Stomach smooth muscle (tissue), 2 donors: ENCODE measurements at regions not wholly inside any gene's neighbourhood (a gene's known extent, or its start where the extent isn't known, plus 50 kb on each side); places are given as distances from the start of the nearest gene placed in this dataset.
"Not testable (repeated sequence)": the region's sequence is repeated elsewhere in the genome, so short reads cannot be mapped to it uniquely, and the experiment has no call there.

Experiments
- H3K27ac ChIP-seq: one replicate; pipeline ENCODE4 v1.7.0; 2013; ENCODE audit warnings: mild to moderate bottlenecking, low read length, inconsistent platforms
- H3K27me3 ChIP-seq, 2 donors: one replicate each; pipeline ENCODE4 v1.7.0; 2013; ENCODE audit warnings: low read length in 2 of 2; ENCODE audit not compliant: insufficient read depth in 2 of 2, control insufficient read depth in 1 of 2
- H3K36me3 ChIP-seq, 2 donors: one replicate each; pipeline ENCODE4 v1.7.0; 2013; ENCODE audit warnings: low read length in 2 of 2; ENCODE audit not compliant: control insufficient read depth in 2 of 2, insufficient read depth in 2 of 2
- H3K4me1 ChIP-seq: one replicate; pipeline ENCODE4 v1.7.0; 2013; ENCODE audit warnings: low read length; ENCODE audit not compliant: control insufficient read depth, insufficient read depth
- H3K4me3 ChIP-seq, 2 donors: one replicate each; pipeline ENCODE4 v1.7.0; 2013; ENCODE audit warnings: low read length in 2 of 2
- H3K9ac ChIP-seq, 2 donors: one replicate each; pipeline ENCODE4 v1.7.0; 2013; ENCODE audit warnings: low read length in 2 of 2, mild to moderate bottlenecking in 1 of 2
- H3K9me3 ChIP-seq, 2 donors: one replicate each; pipeline ENCODE4 v1.7.0; 2013; ENCODE audit warnings: low read length in 2 of 2; ENCODE audit not compliant: control insufficient read depth in 2 of 2
- donor health status: healthy.
- donor health status: Pancreatic carcinoma.

DNA sequence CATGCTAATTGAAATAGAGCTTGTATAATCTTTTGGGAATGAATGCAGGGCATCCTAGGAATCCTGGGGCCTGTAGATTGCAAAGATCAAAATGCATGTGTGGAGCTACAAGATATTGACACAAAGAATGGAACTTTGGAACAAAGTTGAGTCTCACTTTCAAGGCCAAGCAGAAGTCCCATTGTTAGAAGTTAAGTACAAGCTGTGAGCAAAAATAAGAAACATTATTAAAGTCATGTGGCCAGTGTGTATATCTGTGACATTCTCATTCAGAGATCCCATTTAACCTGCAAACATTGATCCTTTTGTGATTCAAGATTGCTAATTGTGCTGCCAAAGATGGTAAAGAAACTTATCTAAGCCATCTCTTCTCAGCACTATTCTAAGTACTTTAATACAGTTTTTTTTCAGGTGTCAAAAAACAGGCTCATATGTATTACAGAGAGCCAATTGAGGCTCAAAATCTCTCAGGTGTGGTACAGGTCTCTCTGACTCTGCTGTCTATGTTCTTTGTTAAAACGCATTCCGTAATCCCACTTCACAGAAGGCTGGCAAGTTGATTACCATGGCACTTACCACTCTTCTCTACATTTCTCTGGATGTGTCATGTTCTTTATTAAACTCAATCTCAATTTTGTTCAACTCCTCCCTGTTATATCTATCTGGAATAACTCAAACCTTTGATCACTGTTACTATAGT, 704.4 kb upstream of the NEGR1 start:
- Histone ChIP-seq H3K9ac (no peak overlapping the region), H3K9me3 (no peaks in the 10 kb centered on the region), H3K4me3 (no peak overlapping the region), H3K27ac (no peak overlapping the region), H3K27me3 (no peaks in the 10 kb centered on the region), H3K4me1 (no peaks in the 10 kb centered on the region), H3K36me3 (no peaks in the 10 kb centered on the region)

DNA sequence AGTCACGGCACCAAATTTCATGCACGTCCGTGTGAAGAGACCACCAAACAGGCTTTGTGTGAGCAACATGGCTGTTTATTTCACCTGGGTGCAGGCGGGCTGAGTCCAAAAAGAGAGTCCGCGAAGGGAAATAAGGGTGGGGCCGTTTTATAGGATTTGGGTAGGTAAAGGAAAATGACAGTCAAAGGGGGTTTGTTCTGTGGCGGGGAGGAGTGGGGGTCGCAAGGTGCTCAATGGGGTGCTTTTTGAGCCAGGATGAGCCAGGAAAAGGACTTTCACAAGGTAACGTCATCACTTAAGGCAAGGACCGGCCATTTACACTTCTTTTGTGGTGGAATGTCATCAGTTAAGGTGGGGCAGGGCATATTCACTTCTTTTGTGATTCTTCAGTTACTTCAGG, 702.7 kb upstream of the NEGR1 start:
- not testable (repeated sequence) for H3K9ac ChIP-seq, H3K27me3 ChIP-seq, H3K4me1 ChIP-seq, H3K9me3 ChIP-seq, H3K27ac ChIP-seq, H3K4me3 ChIP-seq, H3K36me3 ChIP-seq

DNA sequence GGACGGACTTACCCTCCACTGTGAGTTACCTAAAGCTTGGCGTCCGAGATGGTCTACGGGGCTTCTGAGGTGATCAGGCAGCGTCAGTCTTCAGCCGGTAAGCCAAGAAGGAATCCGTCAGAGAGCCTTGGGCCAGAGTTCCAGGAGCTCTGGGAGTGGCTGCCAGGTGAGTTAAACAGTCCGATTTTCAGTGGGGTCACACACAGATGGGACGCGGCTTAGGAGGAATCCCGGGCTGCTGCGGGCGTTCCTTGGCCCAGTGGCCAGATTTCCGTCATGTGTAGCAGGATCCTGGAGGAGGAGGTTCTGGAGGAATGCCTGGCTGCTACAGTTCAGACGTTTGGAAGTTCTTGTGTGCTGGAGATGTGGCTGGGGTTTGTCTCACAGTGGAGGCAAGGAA, 700.7 kb upstream of the NEGR1 start:
- not testable (repeated sequence) for H3K27ac ChIP-seq, H3K4me1 ChIP-seq, H3K36me3 ChIP-seq, H3K9ac ChIP-seq, H3K4me3 ChIP-seq, H3K9me3 ChIP-seq, H3K27me3 ChIP-seq

DNA sequence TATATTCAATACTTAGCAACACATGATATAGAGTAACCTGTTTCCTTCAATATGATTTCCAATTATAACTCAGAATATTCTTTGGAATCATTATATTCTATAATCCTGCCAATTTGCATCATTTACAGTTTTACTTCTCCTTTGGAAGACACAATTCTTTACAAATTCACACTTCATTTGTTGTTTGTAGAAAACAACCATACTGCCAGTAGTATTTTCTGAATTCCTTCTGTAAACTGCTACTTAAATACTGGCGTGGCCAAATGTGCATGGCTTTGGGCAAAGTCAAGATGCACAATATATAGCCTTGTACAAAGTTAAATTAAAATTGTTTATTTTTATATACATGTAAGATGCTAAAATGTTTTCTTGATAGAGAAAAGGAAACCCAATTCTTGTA, 687.1 kb upstream of the NEGR1 start:
- Histone ChIP-seq H3K9me3 (no peaks in the 10 kb centered on the region), H3K27ac (no peak overlapping the region), H3K4me1 (no peaks in the 10 kb centered on the region), H3K27me3 (no peaks in the 10 kb centered on the region), H3K4me3 (no peak overlapping the region), H3K9ac (no peak overlapping the region), H3K36me3 (no peaks in the 10 kb centered on the region)

DNA sequence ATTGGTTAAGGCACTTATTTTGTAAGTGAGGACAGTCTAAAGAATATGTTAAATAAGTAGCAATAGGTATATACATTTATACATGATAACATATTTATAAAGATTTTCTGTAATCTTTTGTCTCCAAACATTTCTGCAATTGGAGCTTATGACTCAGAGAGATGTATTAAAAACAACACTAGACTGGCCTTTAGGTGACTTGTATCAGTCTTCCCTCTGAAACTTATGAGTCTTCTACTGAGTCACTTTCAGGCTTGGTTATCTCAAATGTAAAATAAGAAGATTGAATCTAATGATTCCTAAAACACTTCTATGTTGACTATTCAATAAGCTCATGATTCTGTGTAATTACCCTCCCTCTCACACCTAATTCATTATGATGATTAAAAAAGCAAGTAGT, 672.6 kb upstream of the NEGR1 start:
- Histone ChIP-seq H3K4me3 (no peak overlapping the region), H3K4me1 (no peaks in the 10 kb centered on the region), H3K9ac (no peak overlapping the region), H3K27me3 (no peaks in the 10 kb centered on the region), H3K36me3 (no peaks in the 10 kb centered on the region), H3K9me3 (no peaks in the 10 kb centered on the region), H3K27ac (no peak overlapping the region)

DNA sequence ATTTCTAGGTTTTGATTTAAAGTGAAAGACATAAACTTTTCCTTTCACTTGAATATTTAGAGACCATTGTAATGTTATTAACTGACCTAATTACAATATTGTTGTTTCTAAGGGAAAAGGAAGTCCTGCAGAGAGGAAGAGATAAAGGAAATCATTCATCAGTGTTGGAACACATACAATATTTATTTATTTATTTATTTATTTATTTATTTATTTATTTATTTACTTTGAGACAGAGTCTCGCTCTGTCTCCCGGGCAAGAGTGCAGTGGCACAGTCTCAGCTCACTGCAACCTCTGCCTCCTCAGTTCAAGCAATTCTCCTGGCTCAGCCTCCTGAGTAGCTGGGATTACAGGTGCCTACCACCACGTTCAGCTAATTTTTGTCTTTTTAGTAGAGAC, 668.6 kb upstream of the NEGR1 start:
- H3K36me3 ChIP-seq, H3K27me3 ChIP-seq, H3K4me3 ChIP-seq, H3K9me3 ChIP-seq, H3K27ac ChIP-seq, H3K4me1 ChIP-seq, H3K9ac ChIP-seq: not testable (repeated sequence)

DNA sequence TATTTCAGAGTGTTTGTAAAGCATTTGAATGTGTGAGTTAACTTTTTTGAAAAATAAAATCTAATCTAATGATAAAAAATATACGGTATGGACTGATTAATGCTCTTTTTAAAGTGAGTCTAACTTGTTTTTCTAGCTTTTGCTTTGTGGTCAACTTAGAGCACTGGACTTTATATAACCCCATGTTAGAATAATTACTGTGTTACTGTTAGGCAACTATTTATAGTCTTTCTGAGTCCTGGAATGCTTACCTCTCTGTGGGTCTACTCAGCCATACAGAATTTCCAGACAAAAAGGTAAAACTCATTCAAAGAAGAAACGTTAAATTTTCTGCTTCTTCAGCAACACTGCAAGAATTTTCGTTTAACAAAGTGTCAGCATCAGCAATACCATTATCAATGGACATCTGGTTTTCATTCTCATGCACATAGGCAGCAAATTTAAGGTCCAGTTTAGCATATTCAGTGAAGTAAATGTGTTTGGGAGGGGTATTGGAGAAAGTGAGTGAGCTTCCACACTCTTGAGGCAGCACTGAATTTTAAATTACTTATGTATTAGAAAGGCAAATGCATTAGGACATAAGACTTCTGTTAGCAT, 664.7 kb upstream of the NEGR1 start:
- no peaks in the 10 kb centered on the region for H3K36me3 ChIP-seq
- no peaks in the 10 kb centered on the region for H3K27me3 ChIP-seq
- no peak overlapping the region for H3K4me3 ChIP-seq
- no peak overlapping the region for H3K27ac ChIP-seq
- H3K9ac ChIP-seq: no peak overlapping the region
- no peaks in the 10 kb centered on the region for H3K9me3 ChIP-seq
- no peaks in the 10 kb centered on the region for H3K4me1 ChIP-seq

DNA sequence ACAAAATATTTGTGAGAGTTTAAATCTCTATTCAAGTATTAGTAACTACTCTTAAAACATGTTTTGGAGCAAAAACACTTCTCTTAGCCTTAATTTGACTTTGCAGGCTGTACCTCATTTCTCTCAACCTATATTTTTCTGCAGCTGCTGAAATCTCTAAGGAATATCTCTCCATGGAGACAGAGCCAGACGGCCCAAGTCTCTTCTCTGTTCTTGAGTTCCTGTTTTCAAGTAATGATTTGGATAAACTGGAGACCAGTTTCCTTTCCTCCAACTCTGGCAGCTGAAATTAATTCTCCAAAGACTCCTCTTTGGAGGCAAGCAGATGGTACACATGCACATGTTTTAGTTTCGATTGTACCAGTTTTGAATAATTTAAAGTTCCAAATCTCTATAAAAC, 659.7 kb upstream of the NEGR1 start:
- Histone ChIP-seq H3K9ac (no peak overlapping the region), H3K27ac (no peak overlapping the region), H3K4me3 (no peak overlapping the region), H3K9me3 (no peaks in the 10 kb centered on the region), H3K4me1 (no peaks in the 10 kb centered on the region), H3K27me3 (no peaks in the 10 kb centered on the region), H3K36me3 (no peaks in the 10 kb centered on the region)

DNA sequence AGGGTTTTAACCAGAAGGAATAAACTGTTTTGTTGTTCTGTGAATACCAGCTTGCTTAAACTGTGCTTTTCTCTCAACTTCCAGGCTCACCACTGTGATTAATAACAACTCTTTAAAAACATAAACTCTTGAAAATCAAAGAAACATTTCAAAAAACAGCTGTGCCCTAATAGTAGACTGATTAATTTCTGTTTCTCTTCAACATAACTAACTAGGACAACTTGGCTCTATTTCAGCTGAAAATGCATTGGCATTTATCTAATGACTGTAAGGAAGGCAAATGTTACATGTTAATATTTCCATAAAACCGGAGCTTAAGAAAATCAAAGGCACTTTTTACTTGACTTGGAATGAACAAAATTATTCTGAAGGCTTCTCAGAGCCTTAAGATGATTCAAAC, 656.1 kb upstream of the NEGR1 start:
- H3K9me3 ChIP-seq: no peaks in the 10 kb centered on the region
- no peaks in the 10 kb centered on the region for H3K4me1 ChIP-seq
- no peak overlapping the region for H3K9ac ChIP-seq
- H3K27ac ChIP-seq: no peak overlapping the region
- H3K27me3 ChIP-seq: no peaks in the 10 kb centered on the region
- no peaks in the 10 kb centered on the region for H3K36me3 ChIP-seq
- H3K4me3 ChIP-seq: no peak overlapping the region

DNA sequence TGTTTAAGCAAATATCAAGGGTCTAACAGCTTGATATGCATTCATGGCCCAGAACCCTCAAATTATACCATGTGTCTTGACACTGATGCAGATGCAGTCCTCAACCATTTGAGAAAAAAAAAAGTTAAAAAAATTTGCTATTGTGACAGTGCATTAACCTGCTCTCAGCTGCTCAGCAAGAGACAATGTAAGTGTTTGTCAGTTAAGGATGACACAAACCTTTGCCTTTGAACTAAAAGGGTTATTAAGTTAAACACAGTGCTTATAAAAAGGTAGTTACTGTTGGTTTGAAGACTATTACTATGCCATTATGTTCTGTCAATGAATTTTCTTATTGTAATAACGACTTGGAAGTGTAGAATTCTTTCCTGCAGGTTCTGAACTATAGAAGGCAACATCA, 655.6 kb upstream of the NEGR1 start:
- no peak overlapping the region for H3K9ac ChIP-seq
- no peaks in the 10 kb centered on the region for H3K4me1 ChIP-seq
- H3K36me3 ChIP-seq: no peaks in the 10 kb centered on the region
- H3K9me3 ChIP-seq: no peaks in the 10 kb centered on the region
- no peak overlapping the region for H3K4me3 ChIP-seq
- H3K27me3 ChIP-seq: no peaks in the 10 kb centered on the region
- H3K27ac ChIP-seq: no peak overlapping the region

DNA sequence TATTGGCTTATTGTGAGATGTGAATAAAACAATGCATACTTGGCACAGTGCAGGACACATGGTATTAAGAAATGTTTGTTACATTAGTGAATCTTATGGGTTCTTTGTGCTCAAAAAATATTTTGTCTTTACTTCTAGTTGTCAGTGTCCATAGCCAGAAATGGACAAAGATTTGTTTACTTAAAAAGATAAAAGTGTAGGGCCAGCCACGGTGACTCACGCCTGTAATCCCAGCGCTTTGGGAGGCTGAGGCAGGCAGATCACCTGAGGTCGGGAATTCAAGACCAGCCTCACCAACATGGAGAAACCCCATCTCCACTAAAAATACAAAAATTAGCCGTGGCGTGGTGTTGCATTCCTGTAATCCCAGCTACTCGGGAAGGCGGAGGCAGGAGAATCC, 654.6 kb upstream of the NEGR1 start:
- H3K36me3 ChIP-seq: no peaks in the 10 kb centered on the region
- H3K27ac ChIP-seq: no peak overlapping the region
- H3K27me3 ChIP-seq: no peaks in the 10 kb centered on the region
- H3K9ac ChIP-seq: no peak overlapping the region
- no peaks in the 10 kb centered on the region for H3K9me3 ChIP-seq
- H3K4me3 ChIP-seq: no peak overlapping the region
- H3K4me1 ChIP-seq: no peaks in the 10 kb centered on the region
